HG02938 (cell line): ENCODE measurements at regions not wholly inside any gene's neighbourhood (a gene's known extent, or its start where the extent isn't known, plus 50 kb on each side); places are given as distances from the start of the nearest gene placed in this dataset.
"Not testable (repeated sequence)": the region's sequence is repeated elsewhere in the genome, so short reads cannot be mapped to it uniquely, and the experiment has no call there.

Source experiments
- ATAC-seq: cut with Tn5 transposase; IDR thresholded peaks from one replicate; pipeline ENCODE4 v1.9.1; 2021; ENCODE audit warnings: mild to moderate bottlenecking, moderate library complexity; ENCODE audit not compliant: unreplicated experiment

DNA sequence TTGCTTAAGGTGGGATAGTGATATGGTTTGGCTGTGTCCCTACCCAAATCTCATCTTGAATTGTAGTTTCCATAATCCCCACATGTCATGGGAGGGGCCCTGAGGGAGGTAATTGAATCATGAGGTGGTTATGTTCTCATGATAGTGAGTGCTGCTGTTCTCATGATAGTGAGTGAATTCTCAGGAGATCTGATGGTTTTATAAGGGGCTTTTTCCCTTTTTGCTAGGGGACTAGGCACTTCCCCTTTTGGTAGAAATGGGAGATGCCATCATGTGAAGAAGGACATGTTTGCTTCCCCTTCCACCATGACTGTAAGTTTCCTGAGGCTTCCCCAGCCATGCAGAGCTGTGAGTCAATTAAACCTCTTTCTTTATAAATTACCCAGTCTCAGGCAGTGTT lies 137.5 kb downstream of the DUSP10 start:
- not testable (repeated sequence) for ATAC-seq

DNA sequence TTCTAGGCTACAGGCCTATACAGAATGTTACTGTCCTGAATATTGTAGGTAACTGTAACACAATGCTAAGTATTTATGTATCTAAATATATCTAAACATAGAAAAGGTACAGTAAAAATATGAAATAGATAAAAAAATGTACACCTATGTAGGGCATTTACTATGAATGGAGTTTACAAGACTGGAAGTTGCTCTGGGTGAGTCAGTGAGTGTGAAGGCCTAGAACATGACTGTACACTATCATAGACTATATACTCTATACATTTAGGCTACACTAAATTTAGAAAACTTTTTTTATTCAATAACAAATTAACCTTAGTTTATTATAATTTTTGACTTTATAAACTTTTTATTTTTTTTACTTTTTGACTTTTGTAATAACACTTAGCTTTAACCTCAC lies 136.9 kb downstream of the DUSP10 start:
- ATAC-seq: no peak

- ATAC-seq: no peak
Observed at GRCh38 chr1:221605569-221605968, 136.3 kb downstream of the DUSP10 start.

DNA sequence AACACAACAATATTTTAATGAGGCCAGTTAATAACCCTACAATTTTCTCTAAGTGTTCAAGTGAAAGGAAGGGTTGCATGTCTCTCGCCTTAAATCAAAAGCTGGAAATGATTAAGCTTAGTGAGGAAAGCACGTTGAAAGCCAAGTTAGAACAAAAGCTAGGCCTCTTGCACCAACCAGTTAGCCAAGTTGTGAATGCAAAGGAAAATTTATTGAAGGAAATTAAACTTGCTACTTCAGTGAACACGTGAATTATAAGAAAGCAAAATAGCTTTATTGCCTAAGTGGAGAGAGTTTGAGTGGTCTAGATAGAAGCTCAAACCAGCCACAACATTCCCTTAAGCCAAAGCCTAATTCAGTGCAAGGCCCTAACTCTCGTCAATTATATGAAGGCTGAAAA lies 135.6 kb downstream of the DUSP10 start:
- ATAC-seq: no peak

DNA sequence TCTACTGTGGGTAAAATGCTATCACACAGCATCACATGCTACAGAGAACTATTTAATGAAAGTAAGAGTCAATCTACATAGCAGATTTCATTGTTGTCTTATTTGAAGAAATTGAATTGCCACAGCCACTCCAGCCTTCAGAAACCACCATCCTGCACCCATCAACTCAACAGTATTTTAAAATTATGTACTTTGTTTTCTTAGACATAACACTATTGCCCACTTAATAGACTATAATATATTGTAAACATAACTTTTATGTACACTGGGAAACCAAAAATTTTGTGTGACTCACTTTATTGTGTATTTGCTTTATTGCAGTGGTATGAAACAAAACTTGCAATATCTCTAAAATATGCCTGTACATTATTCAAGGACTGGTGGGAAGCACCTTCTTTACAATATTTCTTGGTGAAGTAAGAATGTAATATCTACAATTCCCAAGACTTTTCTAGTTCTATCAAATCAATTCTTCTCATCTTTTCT lies 133.0 kb downstream of the DUSP10 start:
- no peak for ATAC-seq

GRCh38 chr1:221611656-221612046 lies 130.2 kb downstream of the DUSP10 start:
- no peak for ATAC-seq

- ATAC-seq: no peak
Observed at GRCh38 chr1:221612047-221612777, 129.7 kb downstream of the DUSP10 start.

DNA sequence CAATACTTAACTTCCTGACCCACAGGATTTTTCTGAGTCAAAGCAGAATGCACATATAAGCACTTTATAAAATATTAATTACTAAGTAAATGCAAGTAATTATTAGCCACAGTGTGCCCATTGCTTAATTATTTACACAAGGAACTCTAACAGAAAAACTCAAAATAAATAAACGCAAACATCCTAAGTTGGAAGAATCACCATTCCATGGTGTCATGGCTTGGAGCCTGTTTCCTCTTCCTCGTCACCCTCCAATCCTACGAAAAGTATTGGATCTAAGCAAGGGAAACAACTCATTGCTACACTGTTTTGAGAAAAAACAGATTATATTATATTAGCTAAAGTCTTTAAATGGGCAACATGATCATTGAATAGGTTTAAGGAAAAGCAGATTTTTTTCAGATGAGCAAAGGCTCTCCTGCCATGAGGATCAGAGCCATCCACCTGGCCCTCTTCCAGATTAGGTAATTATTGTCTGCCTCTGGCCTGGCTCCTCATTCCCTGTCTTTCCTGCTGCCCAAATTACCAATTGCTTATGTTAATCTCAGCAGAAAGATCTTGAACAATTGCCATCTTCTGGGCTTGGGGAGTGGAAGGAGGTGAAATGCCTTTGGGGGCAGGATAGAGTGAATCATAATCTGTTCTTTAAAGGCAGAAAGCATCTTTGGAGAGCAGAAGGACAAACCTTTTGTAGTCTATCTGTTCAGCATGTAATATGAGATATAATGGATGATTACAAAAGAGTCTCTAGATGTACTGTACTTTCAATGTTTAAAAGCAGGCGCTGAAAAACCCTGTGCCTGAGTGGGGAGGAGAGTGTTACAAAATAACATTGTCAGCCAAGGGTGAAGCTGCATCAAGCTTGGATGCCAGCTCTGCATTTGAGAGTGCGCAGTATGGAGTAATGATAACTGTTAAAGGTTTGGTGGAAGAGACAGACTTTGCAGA lies 121.2 kb downstream of the DUSP10 start:
- ATAC-seq: no peak

DNA sequence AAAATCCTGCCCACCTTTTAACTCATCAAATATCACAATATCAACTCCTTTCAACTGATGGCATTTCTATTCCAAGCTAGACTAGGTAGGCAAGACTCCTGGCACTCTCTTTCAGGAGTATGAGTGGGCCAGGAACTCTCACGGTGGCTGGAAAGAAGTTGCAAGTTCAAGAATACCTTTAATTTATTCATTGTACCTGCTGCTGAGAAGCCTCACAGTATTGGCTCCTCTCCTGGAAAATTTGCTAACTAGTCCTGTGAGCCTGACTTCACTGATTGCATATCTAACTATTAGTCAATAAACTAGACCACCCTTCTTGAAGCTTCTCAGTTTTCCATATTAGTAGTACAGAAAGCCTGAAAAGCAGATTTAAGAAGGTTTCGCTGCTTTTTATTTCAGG lies 120.2 kb downstream of the DUSP10 start:
- no peak for ATAC-seq

DNA sequence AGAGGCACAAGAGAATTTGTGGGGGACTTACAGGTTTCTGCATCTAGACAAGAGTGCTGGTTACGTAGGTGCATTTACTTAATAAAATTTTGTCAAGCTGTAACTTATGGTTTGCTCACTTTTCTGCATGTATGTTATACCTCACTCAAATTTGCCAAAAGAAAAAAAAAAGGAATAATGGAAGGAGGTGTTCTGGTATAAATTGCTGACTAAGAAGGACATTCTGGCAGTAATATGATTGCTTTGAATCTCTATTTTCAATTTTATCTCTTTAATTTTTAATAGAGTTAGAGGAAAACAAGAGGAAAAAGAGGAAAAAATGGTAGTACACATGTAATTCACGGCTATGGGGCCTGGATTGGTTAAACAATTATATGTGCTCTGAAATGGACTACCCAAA lies 119.5 kb downstream of the DUSP10 start:
- no peak for ATAC-seq

GRCh38 chr1:221625026-221625425 lies 116.9 kb downstream of the DUSP10 start:
- no peak for ATAC-seq

- ATAC-seq: no peak
Observed at GRCh38 chr1:221626041-221626440, 115.8 kb downstream of the DUSP10 start.

GRCh38 chr1:221630236-221630635 lies 111.7 kb downstream of the DUSP10 start:
- ATAC-seq: no peak

DNA sequence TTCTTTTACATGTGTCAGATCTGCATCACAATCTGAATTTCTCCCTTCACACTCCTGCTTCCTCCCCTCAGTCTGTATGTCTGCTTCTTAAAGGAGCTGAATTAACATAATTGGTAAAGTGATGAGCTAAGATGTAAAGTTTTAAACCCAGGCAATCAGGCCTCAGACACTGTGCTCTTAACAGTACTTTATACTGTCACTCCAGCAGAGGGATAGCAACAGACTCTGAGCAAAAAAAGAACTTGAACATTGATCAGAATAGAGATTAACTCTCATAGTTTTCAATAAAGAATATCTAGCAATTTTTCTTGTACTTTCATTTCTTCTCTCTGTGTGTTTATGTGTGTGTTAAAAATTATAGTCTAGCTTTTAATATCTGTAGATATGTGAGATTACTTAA lies 110.3 kb downstream of the DUSP10 start:
- ATAC-seq: no peak

- ATAC-seq: no peak
Observed at GRCh38 chr1:221632072-221632471, 109.8 kb downstream of the DUSP10 start.

DNA sequence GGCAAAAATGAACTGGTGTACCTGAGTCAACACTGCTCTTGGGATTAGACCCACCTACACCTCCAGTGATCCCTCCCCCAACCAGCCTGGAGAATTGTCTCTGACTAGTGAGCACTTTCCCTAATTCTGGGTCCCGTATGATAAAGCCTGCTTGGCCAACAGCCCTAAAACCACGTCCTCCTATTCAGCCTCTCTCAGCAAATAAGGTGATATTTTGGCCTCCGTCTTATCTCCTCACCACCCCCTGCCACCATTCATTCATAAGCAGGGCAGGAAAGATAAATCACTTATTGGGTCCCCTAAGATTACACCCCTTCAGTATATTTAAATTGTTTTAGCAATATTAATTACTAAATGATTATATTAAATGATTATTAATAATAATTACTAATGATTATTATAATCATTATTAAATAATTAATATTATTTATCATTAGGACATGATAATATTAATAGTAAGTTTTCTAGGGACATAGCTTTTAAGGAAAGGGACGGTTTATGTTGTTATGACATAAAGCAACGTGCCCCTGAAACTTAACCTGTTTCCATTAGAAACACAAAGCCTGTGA lies 108.0 kb downstream of the DUSP10 start:
- no peak for ATAC-seq

GRCh38 chr1:221634606-221635005 lies 107.3 kb downstream of the DUSP10 start:
- ATAC-seq: no peak

DNA sequence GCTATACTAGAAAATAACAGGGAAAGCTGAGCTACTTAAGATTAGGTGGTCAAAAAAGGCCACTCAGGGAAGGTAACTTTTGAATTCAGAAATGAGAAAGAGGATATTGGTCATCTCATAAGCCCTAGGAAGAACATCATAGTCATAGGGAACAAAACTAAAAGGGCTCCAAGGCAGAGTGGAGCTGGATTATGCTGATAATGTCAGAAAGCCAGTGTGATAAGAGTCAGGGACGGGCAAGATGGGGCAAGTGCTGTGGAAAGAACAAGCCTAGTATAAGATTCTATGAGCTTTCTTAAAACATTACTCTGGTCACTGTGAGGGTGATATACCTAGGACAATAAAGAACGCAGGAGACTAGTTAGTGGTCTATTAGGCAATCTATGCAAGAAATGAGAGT lies 106.6 kb downstream of the DUSP10 start:
- ATAC-seq: no peak

- ATAC-seq: no peak
Observed at GRCh38 chr1:221636096-221636495, 105.8 kb downstream of the DUSP10 start.

- ATAC-seq: no peak
Observed at GRCh38 chr1:221636967-221637366, 104.9 kb downstream of the DUSP10 start.

GRCh38 chr1:221637641-221638041 lies 104.2 kb downstream of the DUSP10 start:
- no peak for ATAC-seq

- ATAC-seq: no peak
Observed at GRCh38 chr1:221638595-221638994, 103.3 kb downstream of the DUSP10 start.
